Fibroblast of peridontal ligament (primary cell): ENCODE measurements at regions not wholly inside any gene's neighbourhood (a gene's known extent, or its start where the extent isn't known, plus 50 kb on each side); places are given as distances from the start of the nearest gene placed in this dataset.
"Not testable (repeated sequence)": the region's sequence is repeated elsewhere in the genome, so short reads cannot be mapped to it uniquely, and the experiment has no call there.

Source experiments
- DNase-seq: peaks from one replicate; pipeline ENCODE4 v3.0.0-alpha.2; 2010; ENCODE audit errors: extremely low read depth

GRCh38 chr9:103068753-103069152, 73.6 kb downstream of the CYLC2 start:
- DNase-seq, result no peak

GRCh38 chr9:103078581-103078980, 83.4 kb downstream of the CYLC2 start:
- DNase-seq, result no peak

GRCh38 chr9:103082494-103082893, 87.4 kb downstream of the CYLC2 start:
- DNase-seq, result no peak

- DNase-seq, result no peak
Observed at GRCh38 chr9:103089357-103089756, 94.2 kb downstream of the CYLC2 start.

- DNase-seq, result no peak
Observed at GRCh38 chr9:103104101-103104500, 109.0 kb downstream of the CYLC2 start.

GRCh38 chr9:103116246-103116645, 121.1 kb downstream of the CYLC2 start:
- no peak for DNase-seq

- DNase-seq, result no peak
Observed at GRCh38 chr9:103126494-103126893, 131.4 kb downstream of the CYLC2 start.

- DNase-seq, result no peak
Observed at GRCh38 chr9:103139891-103140290, 144.8 kb downstream of the CYLC2 start.

- DNase-seq, result no peak
Observed at GRCh38 chr9:103152473-103152872, 157.3 kb downstream of the CYLC2 start.

- no peak for DNase-seq
Observed at GRCh38 chr9:103167530-103167929, 172.4 kb downstream of the CYLC2 start.

GRCh38 chr9:103168254-103168653, 173.1 kb downstream of the CYLC2 start:
- DNase-seq, result no peak

GRCh38 chr9:103169798-103170197, 174.7 kb downstream of the CYLC2 start:
- no peak for DNase-seq

GRCh38 chr9:103183701-103184171, 188.6 kb downstream of the CYLC2 start:
- DNase-seq, result no peak

GRCh38 chr9:103186959-103187358, 191.8 kb downstream of the CYLC2 start:
- DNase-seq, result no peak

GRCh38 chr9:103188781-103189350, 193.7 kb downstream of the CYLC2 start:
- no peak for DNase-seq

- DNase-seq, result no peak
Observed at GRCh38 chr9:103193992-103194391, 198.9 kb downstream of the CYLC2 start.

GRCh38 chr9:103203172-103203571, 208.0 kb downstream of the CYLC2 start:
- DNase-seq, result no peak

GRCh38 chr9:103205881-103206585, 210.9 kb downstream of the CYLC2 start:
- not testable (repeated sequence) for DNase-seq

GRCh38 chr9:103210607-103211006, 215.5 kb downstream of the CYLC2 start:
- no peak for DNase-seq

GRCh38 chr9:103215197-103215596, 220.1 kb downstream of the CYLC2 start:
- DNase-seq, result no peak

- DNase-seq, result no peak
Observed at GRCh38 chr9:103225702-103226646, 230.8 kb downstream of the CYLC2 start.

- no peak for DNase-seq
Observed at GRCh38 chr9:103226647-103227013, 231.5 kb downstream of the CYLC2 start.
